ENCODE measurements at regions not wholly inside any gene's neighbourhood (a gene's known extent, or its start where the extent isn't known, plus 50 kb on each side); places are given as distances from the start of the nearest gene placed in this dataset.

GRCh38 chr2:54374591-54375364, 81.3 kb upstream of the SPTBN1 start:
- H3K27ac ChIP-seq (replicated peaks in 1 of 4), result no peak overlapping the region
- H3K4me3 ChIP-seq, result no peak overlapping the region
- no peaks in the 10 kb centered on the region for H3K36me3 ChIP-seq
- H3K4me1 ChIP-seq, result peaks cover 24 to 36% (median 27%) of the 10 kb centered on the region in 4 donors
- 91% methylated on average over 5 of the region's 5 CpGs for WGBS
- no peak for DNase-seq (ENCODE audit: extremely low spot score)
- H3K27me3 ChIP-seq, result no peaks in the 10 kb centered on the region
- no peaks in the 10 kb centered on the region for H3K9me3 ChIP-seq
- no peak for TF ChIP-seq POLR2A (IDR thresholded peaks at IDR 0.05; ENCODE audit: low read depth)
- TF ChIP-seq CTCF (IDR thresholded peaks at IDR 0.05), result no peak
- TF ChIP-seq POLR2AphosphoS5 (IDR thresholded peaks at IDR 0.05), result no peak
- no peak for TF ChIP-seq EP300 (IDR thresholded peaks at IDR 0.05)
- intact Hi-C loops (cut with DNase I), result no loop called here

GRCh38 chr2:54377451-54377850, 78.7 kb upstream of the SPTBN1 start:
- 97% methylated on average over 3 of the region's 3 CpGs for WGBS
- no peak overlapping the region for H3K4me3 ChIP-seq
- H3K27me3 ChIP-seq, result no peaks in the 10 kb centered on the region
- no peak for DNase-seq (ENCODE audit: extremely low spot score)
- no peaks in the 10 kb centered on the region for H3K36me3 ChIP-seq
- no peaks in the 10 kb centered on the region for H3K9me3 ChIP-seq
- H3K27ac ChIP-seq (replicated peaks in 1 of 4), result no peak overlapping the region
- peaks cover 0 to 15% (median 3%) of the 10 kb centered on the region in 4 donors for H3K4me1 ChIP-seq
- TF ChIP-seq POLR2A (IDR thresholded peaks at IDR 0.05; ENCODE audit: low read depth) (no peak), EP300 (IDR thresholded peaks at IDR 0.05) (no peak), CTCF (IDR thresholded peaks at IDR 0.05) (no peak), POLR2AphosphoS5 (IDR thresholded peaks at IDR 0.05) (no peak)
- intact Hi-C loops (cut with DNase I), result no loop called here

GRCh38 chr2:54377901-54378493, 78.1 kb upstream of the SPTBN1 start:
- TF ChIP-seq POLR2A (IDR thresholded peaks at IDR 0.05; ENCODE audit: low read depth) (no peak), EP300 (IDR thresholded peaks at IDR 0.05) (no peak), POLR2AphosphoS5 (IDR thresholded peaks at IDR 0.05) (no peak), CTCF (IDR thresholded peaks at IDR 0.05) (no peak)

GRCh38 chr2:54380670-54381069, 75.5 kb upstream of the SPTBN1 start:
- no peaks in the 10 kb centered on the region for H3K27me3 ChIP-seq
- H3K4me1 ChIP-seq, result peaks cover 0 to 6% (median 2%) of the 10 kb centered on the region in 4 donors
- WGBS, result 93% methylated on average over 8 of the region's 8 CpGs
- no peaks in the 10 kb centered on the region for H3K36me3 ChIP-seq
- intact Hi-C loops (cut with DNase I), result no loop called here
- H3K9me3 ChIP-seq, result no peaks in the 10 kb centered on the region
- TF ChIP-seq POLR2A (IDR thresholded peaks at IDR 0.05; ENCODE audit: low read depth) (no peak), POLR2AphosphoS5 (IDR thresholded peaks at IDR 0.05) (no peak), CTCF (IDR thresholded peaks at IDR 0.05) (no peak)
- H3K27ac ChIP-seq (replicated peaks in 1 of 4), result no peak overlapping the region
- DNase-seq (ENCODE audit: extremely low spot score), result no peak
- no peak overlapping the region for H3K4me3 ChIP-seq

More at GRCh38 chr2:54377901-54378493, 78.1 kb upstream of the SPTBN1 start:
- Histone ChIP-seq H3K9me3 (no peaks in the 10 kb centered on the region), H3K27me3 (no peaks in the 10 kb centered on the region), H3K36me3 (no peaks in the 10 kb centered on the region), H3K4me1 (peaks cover 0 to 11% (median 1%) of the 10 kb centered on the region in 4 donors), H3K27ac (replicated peaks in 1 of 4) (no peak overlapping the region), H3K4me3 (no peak overlapping the region)
- intact Hi-C loops (cut with DNase I), result no loop called here
- DNase-seq (ENCODE audit: extremely low spot score), result no peak
- 85% methylated on average over 10 of the region's 10 CpGs for WGBS
